T-cell (primary cell): ENCODE measurements at regions not wholly inside any gene's neighbourhood (a gene's known extent, or its start where the extent isn't known, plus 50 kb on each side); places are given as distances from the start of the nearest gene placed in this dataset.

Source experiments
- ATAC-seq, 4 experiments: fragments of 200-7000 bp in 3 of 4; fragments of 150-1000 bp in 1 of 4; cut with Tn5 transposase; replicated peaks in 1 of 4; 1 replicate in 3 of 4; 2 replicates in 1 of 4; pipeline ENCODE4 v1.10.0; 2021; ENCODE audit warnings: moderate library complexity in 3 of 4, mild to moderate bottlenecking in 2 of 4, moderate number of reproducible peaks in 1 of 4
- CTCF ChIA-PET, 2 donors: fragments of 300-600 bp; sonication (Branson Sonifier 250); formaldehyde crosslinking; loops; one replicate each; lab custom pipeline; 2022; ENCODE audit warnings: antibody characterized with exemption in 2 of 2; lab: Charles Lee
- POLR2A ChIA-PET, 2 donors: fragments of 300-600 bp; sonication (Branson Sonifier 250); formaldehyde crosslinking; loops; one replicate each; lab custom pipeline; 2022; ENCODE audit warnings: antibody characterized with exemption in 2 of 2; lab: Charles Lee
- DNase-seq, 35 experiments: peaks; one replicate each; pipeline versions ENCODE4 v3.0.0 to v3.0.0-alpha.2; 2013 to 2023
- H3K27ac ChIP-seq: one replicate; pipeline ENCODE4 v1.5.1; 2013; ENCODE audit warnings: low read length
- H3K27me3 ChIP-seq, 2 experiments: replicated peaks in 1 of 2; 1 replicate in 1 of 2; 2 replicates in 1 of 2; pipeline versions ENCODE4 v1.6.1 to v1.7.0; 2013; ENCODE audit warnings: low read length in 1 of 2, mixed read lengths in 1 of 2; ENCODE audit not compliant: control insufficient read depth in 2 of 2, insufficient read depth in 2 of 2; ENCODE audit errors: extremely low read depth in 1 of 2
- H3K36me3 ChIP-seq, 2 donors: 1 replicate in 1 of 2; 2 replicates in 1 of 2; pipeline versions ENCODE4 v1.6.1 to v1.7.0; 2013; ENCODE audit warnings: low read length in 1 of 2; ENCODE audit not compliant: control insufficient read depth in 2 of 2, insufficient read depth in 1 of 2; ENCODE audit errors: extremely low read depth in 1 of 2
- H3K4me1 ChIP-seq, 2 experiments: 1 replicate in 1 of 2; 2 replicates in 1 of 2; pipeline versions ENCODE4 v1.6.1 to v1.7.0; 2013; ENCODE audit warnings: low read length in 2 of 2, mixed read lengths in 1 of 2; ENCODE audit not compliant: insufficient read depth in 2 of 2, control insufficient read depth in 1 of 2; ENCODE audit errors: extremely low read depth in 1 of 2
- H3K4me3 ChIP-seq, 2 donors: 1 replicate in 1 of 2; 2 replicates in 1 of 2; pipeline versions ENCODE4 v1.5.1 to v1.7.0; 2013; ENCODE audit warnings: mild to moderate bottlenecking in 2 of 2, low read length in 1 of 2, moderate library complexity in 1 of 2; ENCODE audit not compliant: control insufficient read depth in 1 of 2; ENCODE audit errors: extremely low read depth in 1 of 2
- H3K9me3 ChIP-seq: 2 replicates; pipeline ENCODE4 v1.7.0; 2013
- H3K27ac Mint-ChIP-seq, 2 donors: one replicate each; pipeline ENCODE4 v1.8.0; 2020 to 2021; ENCODE audit warnings: mild to moderate bottlenecking in 2 of 2, mixed read lengths in 2 of 2
- H3K27me3 Mint-ChIP-seq, 2 donors: one replicate each; pipeline ENCODE4 v1.8.0; 2021 to 2022; ENCODE audit warnings: mixed read lengths in 2 of 2
- H3K36me3 Mint-ChIP-seq: one replicate; pipeline ENCODE4 v1.8.0; 2021; ENCODE audit warnings: mixed read lengths
- H3K4me1 Mint-ChIP-seq, 3 donors: one replicate each; pipeline ENCODE4 v1.8.0; 2020 to 2022; ENCODE audit warnings: mixed read lengths in 3 of 3, mild to moderate bottlenecking in 1 of 3
- H3K4me3 Mint-ChIP-seq, 3 donors: one replicate each; pipeline ENCODE4 v1.8.0; 2020 to 2022; ENCODE audit warnings: mild to moderate bottlenecking in 3 of 3, mixed read lengths in 3 of 3, moderate library complexity in 3 of 3
- H3K9me3 Mint-ChIP-seq, 3 donors: one replicate each; pipeline ENCODE4 v1.8.0; 2020 to 2022; ENCODE audit warnings: mixed read lengths in 3 of 3
- WGBS: methylation state at CpG from one replicate; pipeline ENCODE4 v1.1.5; 2013; ENCODE audit warnings: missing lambda C conversion rate; ENCODE audit not compliant: insufficient coverage; 5-methylcytosine and 5-hydroxymethylcytosine counted together

DNA sequence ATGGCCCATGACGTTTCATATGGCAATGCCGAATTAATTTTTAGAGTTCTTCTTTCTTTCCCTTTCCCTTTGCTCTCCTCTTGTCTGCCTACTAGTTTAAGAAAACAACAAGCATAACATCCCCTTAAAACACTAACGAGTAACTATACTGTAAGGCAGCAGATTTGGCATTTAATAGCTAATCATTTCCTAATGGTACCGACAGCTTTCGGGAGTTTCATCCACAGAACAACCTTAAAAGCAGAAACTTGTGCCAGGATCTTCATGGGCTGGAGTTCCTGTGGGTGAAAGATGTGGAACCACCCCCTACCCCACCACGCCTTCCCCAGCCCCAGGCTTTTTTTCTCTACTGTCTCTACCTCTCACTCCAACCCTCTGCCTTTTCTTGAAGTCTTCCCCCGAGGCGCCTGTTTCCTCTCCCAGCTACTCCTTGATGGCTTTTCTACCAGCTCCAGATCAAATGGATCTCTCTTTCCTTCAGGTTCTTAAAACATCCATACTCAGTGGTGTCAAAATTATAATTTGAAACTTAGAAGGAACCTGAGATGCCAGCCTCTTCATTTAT, 319.5 kb downstream of the PIK3R1 start:
- H3K27ac Mint-ChIP-seq = no peak overlapping the region
- CTCF ChIA-PET = no interaction called here
- peaks cover 39 to 43% of the 10 kb centered on the region in 2 donors for H3K27me3 Mint-ChIP-seq

DNA sequence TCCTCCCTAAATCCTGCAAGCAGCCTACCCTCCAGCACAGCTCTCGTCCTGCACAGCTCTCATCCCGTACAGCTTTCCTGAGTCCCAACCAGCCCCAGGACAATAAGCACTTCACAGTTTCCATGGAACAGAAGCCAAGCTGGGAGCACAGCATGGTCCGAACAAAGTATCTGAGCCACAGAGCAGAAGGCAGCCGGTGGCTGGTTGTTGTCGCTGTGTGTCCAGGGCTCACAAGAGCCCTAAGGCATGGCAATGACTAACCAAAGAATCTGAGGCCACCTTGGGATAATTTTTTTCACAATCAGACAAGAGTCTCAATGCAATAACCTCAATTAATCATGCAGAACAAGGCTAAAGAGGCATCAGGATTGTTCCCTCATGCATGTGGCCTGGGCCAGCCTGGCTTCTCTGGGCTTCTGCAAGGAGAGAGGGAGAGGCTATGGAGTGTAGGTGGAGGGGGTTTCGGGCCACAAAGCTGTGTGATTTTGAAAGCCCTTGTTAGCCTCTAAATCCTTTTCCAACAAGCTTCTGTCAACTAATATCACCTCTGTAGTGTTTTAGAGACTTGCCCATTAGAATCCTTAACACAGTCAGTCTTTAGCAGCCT, 323.4 kb downstream of the PIK3R1 start:
- Histone ChIP-seq H3K9me3 (no peaks in the 10 kb centered on the region), H3K36me3 (no peaks in the 10 kb centered on the region), H3K4me3 (no peak overlapping the region), H3K4me1 (no peaks in the 10 kb centered on the region), H3K27me3 (peaks cover 0 to 15% of the 10 kb centered on the region in 2 experiments), H3K27ac (no peak overlapping the region)
- Mint-ChIP-seq H3K9me3 (no peaks in the 10 kb centered on the region), H3K36me3 (no peaks in the 10 kb centered on the region), H3K27ac (no peak overlapping the region), H3K27me3 (peaks cover 29 to 36% of the 10 kb centered on the region in 2 donors), H3K4me1 (peaks cover 3 to 8% (median 8%) of the 10 kb centered on the region in 3 donors), H3K4me3 (no peak overlapping the region)
- ATAC-seq (no peak), DNase-seq (no peak)
- POLR2A ChIA-PET = no interaction called here
- CTCF ChIA-PET = no interaction called here
- 85% methylated on average over 5 of the region's 6 CpGs for WGBS

More for the DNA sequence above, 319.5 kb downstream of the PIK3R1 start:
- H3K4me3 Mint-ChIP-seq = no peak overlapping the region
- no peaks in the 10 kb centered on the region for H3K36me3 Mint-ChIP-seq
- no peaks in the 10 kb centered on the region for H3K4me1 Mint-ChIP-seq
- H3K4me1 ChIP-seq = no peaks in the 10 kb centered on the region
- 81% methylated on average over 3 of the region's 8 CpGs for WGBS
- DNase-seq (no peak), ATAC-seq (no peak)
- H3K36me3 ChIP-seq = no peaks in the 10 kb centered on the region
- POLR2A ChIA-PET = no interaction called here
- no peaks in the 10 kb centered on the region for H3K9me3 ChIP-seq
- H3K27me3 ChIP-seq = peaks cover 0 to 13% of the 10 kb centered on the region in 2 experiments
- H3K27ac ChIP-seq = no peak overlapping the region
- no peaks in the 10 kb centered on the region for H3K9me3 Mint-ChIP-seq
- no peak overlapping the region for H3K4me3 ChIP-seq

DNA sequence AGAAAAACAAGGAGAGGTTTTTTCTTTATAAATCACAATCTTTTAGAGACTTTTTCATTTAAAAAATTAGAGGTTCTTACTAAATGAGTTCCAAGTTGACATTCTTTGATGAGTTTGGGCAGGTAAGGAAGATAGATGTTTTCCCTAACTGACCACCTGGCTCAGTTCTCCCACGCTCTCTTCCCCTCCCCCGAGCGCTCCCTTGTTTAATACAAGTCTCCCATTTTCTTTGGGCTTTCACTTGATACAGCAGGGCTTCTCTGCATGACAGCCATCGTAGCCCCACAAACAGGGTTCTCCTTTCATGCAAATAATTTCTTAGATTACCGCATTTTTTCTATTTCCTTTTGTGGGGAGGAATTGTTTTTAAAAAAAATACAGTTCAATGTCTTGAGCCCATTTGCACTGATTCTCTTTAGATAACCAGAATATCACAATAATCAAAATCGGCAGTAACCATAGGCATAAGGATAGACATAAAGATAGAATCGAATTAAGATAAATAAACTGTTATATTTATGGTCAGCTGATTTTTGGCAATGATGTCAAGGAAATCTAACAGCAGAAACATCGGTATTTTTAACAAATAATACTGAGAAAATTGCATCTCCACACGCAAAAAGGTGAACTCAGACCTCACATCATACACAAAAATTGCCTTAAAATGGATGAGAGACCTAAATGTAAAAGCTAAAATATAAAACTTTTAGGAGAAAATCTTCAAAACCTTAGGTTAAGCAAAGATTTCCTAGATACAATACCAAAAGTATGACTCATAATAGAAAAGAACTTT, 325.4 kb downstream of the PIK3R1 start:
- ChIA-PET POLR2A (no interaction called here), CTCF (no interaction called here)
- Histone ChIP-seq H3K9me3 (no peaks in the 10 kb centered on the region), H3K27me3 (peaks cover 0 to 13% of the 10 kb centered on the region in 2 experiments), H3K36me3 (no peaks in the 10 kb centered on the region), H3K4me3 (no peak overlapping the region), H3K27ac (no peak overlapping the region), H3K4me1 (no peaks in the 10 kb centered on the region)
- WGBS = 100% methylated on average over 2 of the region's 9 CpGs
- Mint-ChIP-seq H3K9me3 (no peaks in the 10 kb centered on the region), H3K36me3 (no peaks in the 10 kb centered on the region), H3K27ac (no peak overlapping the region), H3K4me3 (no peak overlapping the region), H3K4me1 (peaks cover 3 to 8% (median 8%) of the 10 kb centered on the region in 3 donors), H3K27me3 (peaks cover 20 to 21% of the 10 kb centered on the region in 2 donors)
- DNase-seq (no peak), ATAC-seq (no peak)

- no peaks in the 10 kb centered on the region for H3K9me3 ChIP-seq
- no peaks in the 10 kb centered on the region for H3K36me3 ChIP-seq
- WGBS = no CpG with 5 or more reads among the region's 1 CpG
- ChIA-PET CTCF (no interaction called here), POLR2A (no interaction called here)
- H3K4me3 ChIP-seq = no peak overlapping the region
- no peaks in the 10 kb centered on the region for H3K4me1 ChIP-seq
- H3K27me3 ChIP-seq = peaks cover 0 to 13% of the 10 kb centered on the region in 2 experiments
- no peak overlapping the region for H3K4me3 Mint-ChIP-seq
- DNase-seq (no peak), ATAC-seq (no peak)
- no peak overlapping the region for H3K27ac ChIP-seq
- no peak overlapping the region for H3K27ac Mint-ChIP-seq
- H3K27me3 Mint-ChIP-seq = peaks cover 19 to 20% of the 10 kb centered on the region in 2 donors
- H3K4me1 Mint-ChIP-seq = peaks cover 3 to 8% (median 8%) of the 10 kb centered on the region in 3 donors
- H3K9me3 Mint-ChIP-seq = no peaks in the 10 kb centered on the region
- H3K36me3 Mint-ChIP-seq = no peaks in the 10 kb centered on the region
Measured at GRCh38 chr5:68542207-68542606, 326.7 kb downstream of the PIK3R1 start.

DNA sequence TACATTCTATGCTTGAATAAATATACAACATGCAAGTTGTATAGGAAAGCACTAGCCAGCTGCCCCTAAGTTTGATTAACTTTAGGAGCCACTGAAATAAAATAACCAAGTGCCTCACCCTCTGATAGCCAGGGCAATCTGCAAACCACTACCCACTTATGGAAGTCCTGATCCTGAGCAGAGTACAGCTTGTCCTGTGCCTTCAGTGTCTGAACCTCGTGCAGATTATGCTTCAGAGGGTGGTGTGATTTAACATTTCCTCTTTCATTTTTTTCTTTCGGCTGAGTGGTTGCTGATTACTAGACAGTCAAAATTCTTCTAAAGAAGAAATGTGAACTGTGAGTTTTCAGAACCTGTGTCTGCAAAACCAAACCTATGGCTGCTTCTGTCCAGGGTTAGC, 327.7 kb downstream of the PIK3R1 start:
- POLR2A ChIA-PET = no interaction called here
- H3K27ac ChIP-seq = no peak overlapping the region
- no peaks in the 10 kb centered on the region for H3K4me1 ChIP-seq
- CTCF ChIA-PET = no interaction called here
- Mint-ChIP-seq H3K4me3 (no peak overlapping the region), H3K36me3 (no peaks in the 10 kb centered on the region), H3K9me3 (no peaks in the 10 kb centered on the region), H3K4me1 (peaks cover 3 to 8% (median 8%) of the 10 kb centered on the region in 3 donors), H3K27ac (no peak overlapping the region), H3K27me3 (peaks cover 19 to 20% of the 10 kb centered on the region in 2 donors)
- H3K4me3 ChIP-seq = no peak overlapping the region
- no peak for DNase-seq
- H3K9me3 ChIP-seq = no peaks in the 10 kb centered on the region
- WGBS = no CpG with 5 or more reads among the region's 2 CpGs
- no peaks in the 10 kb centered on the region for H3K36me3 ChIP-seq
- peaks cover 0 to 13% of the 10 kb centered on the region in 2 experiments for H3K27me3 ChIP-seq
- no peak for ATAC-seq

DNA sequence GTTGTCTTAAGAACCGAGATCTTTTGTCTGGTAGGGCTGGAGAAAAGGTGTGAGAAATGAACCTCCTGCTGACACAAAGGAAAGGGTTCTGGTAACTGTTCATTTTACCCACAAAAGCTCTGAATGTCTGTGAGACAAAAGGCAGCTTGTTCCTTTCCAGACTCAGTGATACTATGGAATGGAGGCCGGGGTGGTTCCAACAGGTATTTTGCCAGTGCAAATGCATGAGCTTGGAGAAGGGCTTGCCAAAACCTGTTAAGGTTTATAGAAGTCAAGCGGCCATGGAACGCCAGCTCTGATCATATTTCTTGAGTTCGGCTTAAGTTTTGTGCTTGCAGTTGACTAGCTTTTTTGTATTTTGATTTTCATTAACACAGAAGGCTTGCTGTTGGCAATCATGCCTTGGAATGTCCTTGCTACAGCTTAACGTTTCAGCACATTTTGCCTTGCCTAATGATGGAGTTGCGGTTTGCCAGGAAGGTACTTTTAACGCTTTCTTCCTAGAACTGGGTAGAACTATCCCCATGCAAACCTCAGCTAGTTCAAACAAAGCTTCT, 328.6 kb downstream of the PIK3R1 start:
- Mint-ChIP-seq H3K9me3 (no peaks in the 10 kb centered on the region), H3K27me3 (peaks cover 10 to 16% of the 10 kb centered on the region in 2 donors), H3K4me1 (peaks cover 3 to 8% (median 8%) of the 10 kb centered on the region in 3 donors), H3K27ac (no peak overlapping the region), H3K4me3 (no peak overlapping the region), H3K36me3 (no peaks in the 10 kb centered on the region)
- Histone ChIP-seq H3K36me3 (no peaks in the 10 kb centered on the region), H3K27me3 (peaks cover 0 to 6% of the 10 kb centered on the region in 2 experiments), H3K4me1 (no peaks in the 10 kb centered on the region), H3K27ac (no peak overlapping the region), H3K9me3 (no peaks in the 10 kb centered on the region), H3K4me3 (no peak overlapping the region)
- 94% methylated on average over 4 of the region's 8 CpGs for WGBS
- POLR2A ChIA-PET = no interaction called here
- ATAC-seq (no peak), DNase-seq (no peak)
- CTCF ChIA-PET = interaction anchor here in 1 of 2 donors (0.7 kb wide), 1 partner anchor 87 kb away, joined by 3 read pairs; no protein-coding TSS in a partner anchor
